Stimulated activated CD4-positive, alpha-beta T cell treated with anti-CD3 and anti-CD28 coated beads, Interleukin-12 subunit alpha, Interleukin-12 subunit beta, amount 100 ng/mL, for 4 hours (primary cell): ENCODE measurements at regions not wholly inside any gene's neighbourhood (a gene's known extent, or its start where the extent isn't known, plus 50 kb on each side); places are given as distances from the start of the nearest gene placed in this dataset.

Experiments
- DNase-seq: peaks from one replicate; pipeline ENCODE4 v3.0.0-alpha.2; 2020

- no peak for DNase-seq
These were observed 373.1 kb upstream of the HS3ST1 start for GRCh38 chr4:11801466-11802446.

- no peak for DNase-seq
These were observed 370.5 kb upstream of the HS3ST1 start for GRCh38 chr4:11799196-11799595.

- DNase-seq, result no peak
These were observed 363.1 kb upstream of the HS3ST1 start for GRCh38 chr4:11791797-11792196.

- no peak for DNase-seq
These were observed 361.5 kb upstream of the HS3ST1 start for GRCh38 chr4:11790230-11790629.

- no peak for DNase-seq
These were observed 354.9 kb upstream of the HS3ST1 start for GRCh38 chr4:11783588-11783987.

- DNase-seq, result no peak
These were observed 354.2 kb upstream of the HS3ST1 start for GRCh38 chr4:11782859-11783258.

GRCh38 chr4:11777447-11777846, 348.8 kb upstream of the HS3ST1 start:
- no peak for DNase-seq

GRCh38 chr4:11774346-11774745, 345.7 kb upstream of the HS3ST1 start:
- no peak for DNase-seq

- DNase-seq, result no peak
These were observed 345.1 kb upstream of the HS3ST1 start for GRCh38 chr4:11773798-11774197.

GRCh38 chr4:11769434-11769833, 340.7 kb upstream of the HS3ST1 start:
- no peak for DNase-seq

GRCh38 chr4:11768251-11768972, 339.7 kb upstream of the HS3ST1 start:
- DNase-seq, result no peak

- DNase-seq, result no peak
These were observed 337.3 kb upstream of the HS3ST1 start for GRCh38 chr4:11765849-11766453.

- no peak for DNase-seq
These were observed 319.6 kb upstream of the HS3ST1 start for GRCh38 chr4:11748164-11748872.

- DNase-seq, result no peak
These were observed 318.0 kb upstream of the HS3ST1 start for GRCh38 chr4:11746734-11747133.

GRCh38 chr4:11743976-11744375, 315.3 kb upstream of the HS3ST1 start:
- no peak for DNase-seq

GRCh38 chr4:11743236-11743635, 314.5 kb upstream of the HS3ST1 start:
- no peak for DNase-seq

GRCh38 chr4:11741190-11741652, 312.5 kb upstream of the HS3ST1 start:
- no peak for DNase-seq

- no peak for DNase-seq
These were observed 311.3 kb upstream of the HS3ST1 start for GRCh38 chr4:11739992-11740391.

- no peak for DNase-seq
These were observed 308.3 kb upstream of the HS3ST1 start for GRCh38 chr4:11736978-11737377.

GRCh38 chr4:11735651-11736050, 307.0 kb upstream of the HS3ST1 start:
- no peak for DNase-seq

- no peak for DNase-seq
These were observed 303.5 kb upstream of the HS3ST1 start for GRCh38 chr4:11732155-11732554.

GRCh38 chr4:11730545-11730944, 301.9 kb upstream of the HS3ST1 start:
- no peak for DNase-seq

GRCh38 chr4:11729548-11729947, 300.9 kb upstream of the HS3ST1 start:
- DNase-seq, result no peak
